Common myeloid progenitor, CD34-positive (primary cell): ENCODE measurements at regions not wholly inside any gene's neighbourhood (a gene's known extent, or its start where the extent isn't known, plus 50 kb on each side); places are given as distances from the start of the nearest gene placed in this dataset.

Experiments used
- CTCF ChIA-PET: fragments of 350-600 bp; sonication (Branson Sonifier 250); formaldehyde crosslinking; loops from one replicate; lab custom pipeline; 2021; ENCODE audit warnings: antibody characterized with exemption; lab: Charles Lee
- POLR2A ChIA-PET: fragments of 350-600 bp; sonication (Branson Sonifier 250); formaldehyde crosslinking; loops from one replicate; lab custom pipeline; 2021; ENCODE audit warnings: antibody characterized with exemption; lab: Charles Lee
- DNase-seq, 3 donors: peaks; one replicate each; pipeline versions ENCODE4 v3.0.0 to v3.0.0-alpha.2; 2013
- H3K27ac ChIP-seq, 2 experiments: 1 replicate in 1 of 2; 2 replicates in 1 of 2; pipeline ENCODE4 v1.7.0; 2013; ENCODE audit warnings: inconsistent platforms in 2 of 2, low read length in 2 of 2, mild to moderate bottlenecking in 2 of 2, low read depth in 1 of 2, moderate library complexity in 1 of 2; ENCODE audit not compliant: severe bottlenecking in 2 of 2, insufficient read depth in 1 of 2, poor library complexity in 1 of 2
- H3K27me3 ChIP-seq, 5 experiments: replicated peaks in 2 of 5; 1 replicate in 3 of 5; 2 replicates in 2 of 5; pipeline versions ENCODE4 v1.6.1 to v1.7.0; 2013; ENCODE audit warnings: low read length in 4 of 5, mild to moderate bottlenecking in 2 of 5, moderate library complexity in 2 of 5, inconsistent platforms in 1 of 5; ENCODE audit not compliant: insufficient read depth in 5 of 5, control insufficient read depth in 4 of 5
- H3K36me3 ChIP-seq, 4 experiments: 1 replicate in 2 of 4; 2 replicates in 2 of 4; pipeline versions ENCODE4 v1.6.1 to v1.7.0; 2013; ENCODE audit warnings: low read length in 3 of 4, control low read depth in 1 of 4, mild to moderate bottlenecking in 1 of 4; ENCODE audit not compliant: control insufficient read depth in 4 of 4, insufficient read depth in 4 of 4
- H3K4me1 ChIP-seq, 4 experiments: 1 replicate in 3 of 4; 2 replicates in 1 of 4; pipeline versions ENCODE4 v1.6.1 to v1.7.1; 2013; ENCODE audit warnings: low read length in 3 of 4, mild to moderate bottlenecking in 3 of 4, control low read depth in 1 of 4, inconsistent platforms in 1 of 4, moderate library complexity in 1 of 4; ENCODE audit not compliant: control insufficient read depth in 4 of 4, insufficient read depth in 4 of 4; ENCODE audit errors: control extremely low read depth in 1 of 4
- H3K4me3 ChIP-seq, 7 experiments: 1 replicate in 4 of 7; 2 replicates in 3 of 7; pipeline versions ENCODE4 v1.5.1 to v1.7.0; 2013; ENCODE audit warnings: mild to moderate bottlenecking in 7 of 7, low read length in 6 of 7, moderate library complexity in 6 of 7, inconsistent platforms in 2 of 7, low read depth in 2 of 7, control low read depth in 1 of 7; ENCODE audit not compliant: insufficient read depth in 4 of 7, control insufficient read depth in 1 of 7; ENCODE audit errors: extremely low read depth in 1 of 7
- H3K9me3 ChIP-seq, 5 experiments: 1 replicate in 4 of 5; 2 replicates in 1 of 5; pipeline versions ENCODE4 v1.6.1 to v1.7.1; 2013; ENCODE audit warnings: low read length in 4 of 5, mild to moderate bottlenecking in 2 of 5, inconsistent platforms in 1 of 5, low read depth in 1 of 5, moderate library complexity in 1 of 5; ENCODE audit not compliant: control insufficient read depth in 4 of 5, insufficient read depth in 2 of 5; ENCODE audit errors: control extremely low read depth in 1 of 5
- WGBS: methylation state at CpG from one replicate; pipeline ENCODE4 v1.1.5; 2013; ENCODE audit not compliant: insufficient coverage; 5-methylcytosine and 5-hydroxymethylcytosine counted together

DNA sequence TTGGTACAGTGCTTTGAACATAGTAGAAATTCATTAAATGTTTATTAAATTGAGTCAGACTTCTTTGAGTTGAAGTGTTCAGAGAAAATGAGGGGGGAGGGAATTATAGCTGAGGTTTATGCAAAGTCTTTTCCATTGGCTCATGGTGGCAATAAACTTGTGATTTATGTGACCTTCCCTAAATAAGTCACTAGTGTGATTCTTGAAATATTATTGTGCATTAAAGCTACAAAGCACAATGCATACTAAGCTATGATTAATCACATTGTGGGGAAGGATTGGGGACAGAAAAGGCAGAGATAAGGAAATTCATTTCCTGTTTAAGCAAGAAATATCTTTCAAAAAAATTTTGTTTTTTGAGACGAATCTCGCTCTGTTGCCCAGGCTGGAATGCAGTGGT is 877.5 kb downstream of the TFAP2A start:
- CTCF ChIA-PET: interaction anchor here (1.4 kb wide), 1 partner anchor 10 kb away, joined by 5 read pairs; no protein-coding TSS in a partner anchor
- no peak for DNase-seq
- POLR2A ChIA-PET: no interaction called here
- 42% methylated on average over 2 of the region's 2 CpGs for WGBS
- no peaks in the 10 kb centered on the region for H3K9me3 ChIP-seq
- no peaks in the 10 kb centered on the region for H3K27me3 ChIP-seq
- no peak overlapping the region for H3K4me3 ChIP-seq
- no peaks in the 10 kb centered on the region for H3K4me1 ChIP-seq
- no peak overlapping the region for H3K27ac ChIP-seq
- no peaks in the 10 kb centered on the region for H3K36me3 ChIP-seq

- ChIA-PET CTCF (no interaction called here), POLR2A (no interaction called here)
- H3K27ac ChIP-seq: no peak overlapping the region
- H3K9me3 ChIP-seq: no peaks in the 10 kb centered on the region
- no peak for DNase-seq
- H3K4me3 ChIP-seq: no peak overlapping the region
- no peaks in the 10 kb centered on the region for H3K36me3 ChIP-seq
- 100% methylated on average over 2 of the region's 2 CpGs for WGBS
- H3K27me3 ChIP-seq: no peaks in the 10 kb centered on the region
- H3K4me1 ChIP-seq: no peaks in the 10 kb centered on the region
These were observed 879.8 kb downstream of the TFAP2A start for GRCh38 chr6:9535106-9535505.

DNA sequence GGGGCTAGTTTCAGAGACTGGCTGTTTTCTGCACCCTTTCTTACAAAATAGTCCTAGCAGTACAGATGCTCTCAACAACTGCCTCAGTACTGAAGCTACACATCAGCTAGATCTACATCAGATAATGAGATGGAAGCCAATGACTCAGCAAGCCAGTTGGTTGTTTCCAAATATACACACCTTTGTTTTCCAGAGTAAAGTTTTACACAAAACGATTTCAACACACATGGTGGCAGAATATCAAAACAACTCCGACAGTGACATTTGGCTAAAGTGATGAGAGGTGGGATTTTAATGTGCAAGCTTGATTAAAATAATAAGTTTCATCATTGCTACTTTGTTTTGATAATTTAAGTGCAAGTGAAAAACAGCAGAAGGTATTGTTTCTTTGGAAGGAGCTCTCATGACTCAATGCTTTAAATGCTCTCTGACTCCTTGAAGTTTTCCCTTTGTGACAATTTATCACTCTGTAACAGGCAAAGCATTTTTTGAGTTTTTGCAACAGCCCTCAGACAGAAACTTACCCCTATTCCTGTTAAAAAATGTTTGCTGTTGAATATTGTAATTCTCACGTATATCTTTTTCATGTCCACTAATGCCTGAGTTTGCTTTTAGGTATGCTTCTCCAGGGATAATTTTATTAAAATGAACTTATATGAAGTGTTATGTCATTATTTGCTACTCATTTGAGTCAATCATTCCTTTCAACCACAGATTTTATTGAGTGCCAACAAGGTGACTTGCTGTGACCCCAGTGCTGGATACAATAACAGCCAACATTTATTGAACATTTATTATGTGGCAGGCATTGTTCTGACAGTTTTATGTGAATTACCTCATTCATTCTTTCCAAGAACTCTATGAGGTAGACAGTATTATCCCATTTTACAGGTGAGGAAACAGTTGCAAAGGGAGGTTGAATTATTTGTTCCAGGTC is 882.0 kb downstream of the TFAP2A start:
- WGBS: no CpG with 5 or more reads among the region's 3 CpGs
- H3K4me3 ChIP-seq: no peak overlapping the region
- CTCF ChIA-PET: no interaction called here
- H3K27me3 ChIP-seq: no peaks in the 10 kb centered on the region
- DNase-seq: no peak
- POLR2A ChIA-PET: no interaction called here
- H3K4me1 ChIP-seq: no peaks in the 10 kb centered on the region
- no peak overlapping the region for H3K27ac ChIP-seq
- H3K36me3 ChIP-seq: no peaks in the 10 kb centered on the region
- H3K9me3 ChIP-seq: no peaks in the 10 kb centered on the region

GRCh38 chr6:9527679-9528286 is 887.1 kb downstream of the TFAP2A start:
- H3K4me1 ChIP-seq: no peaks in the 10 kb centered on the region
- WGBS: 50% methylated on average over 4 of the region's 4 CpGs
- peaks cover 0 to 1% (median 0%) of the 10 kb centered on the region in 5 experiments for H3K27me3 ChIP-seq
- H3K27ac ChIP-seq: no peak overlapping the region
- DNase-seq: peak in 2 of 3 donors; percentile 10 to 17
- CTCF ChIA-PET: no interaction called here
- POLR2A ChIA-PET: no interaction called here
- H3K4me3 ChIP-seq: no peak overlapping the region
- H3K9me3 ChIP-seq: no peaks in the 10 kb centered on the region
- H3K36me3 ChIP-seq: no peaks in the 10 kb centered on the region

- H3K27ac ChIP-seq: no peak overlapping the region
- H3K36me3 ChIP-seq: no peaks in the 10 kb centered on the region
- H3K4me1 ChIP-seq: no peaks in the 10 kb centered on the region
- H3K27me3 ChIP-seq: peaks cover 0 to 1% (median 0%) of the 10 kb centered on the region in 5 experiments
- H3K9me3 ChIP-seq: no peaks in the 10 kb centered on the region
- no peak overlapping the region for H3K4me3 ChIP-seq
- CTCF ChIA-PET: no interaction called here
- no peak for DNase-seq
- POLR2A ChIA-PET: no interaction called here
These were observed 891.4 kb downstream of the TFAP2A start for GRCh38 chr6:9523462-9523861.

GRCh38 chr6:9522101-9522500 is 892.8 kb downstream of the TFAP2A start:
- Histone ChIP-seq H3K27me3 (peaks cover 0 to 1% (median 0%) of the 10 kb centered on the region in 5 experiments), H3K27ac (no peak overlapping the region), H3K9me3 (no peaks in the 10 kb centered on the region), H3K4me1 (no peaks in the 10 kb centered on the region), H3K4me3 (no peak overlapping the region), H3K36me3 (no peaks in the 10 kb centered on the region)
- ChIA-PET CTCF (interaction anchor here (0.6 kb wide), 1 partner anchor 87 kb away, joined by 3 read pairs; no protein-coding TSS in a partner anchor), POLR2A (no interaction called here)
- 75% methylated on average over 1 of the region's 3 CpGs for WGBS
- no peak for DNase-seq

GRCh38 chr6:9521152-9521530 is 893.7 kb downstream of the TFAP2A start:
- Histone ChIP-seq H3K9me3 (no peaks in the 10 kb centered on the region), H3K27me3 (peaks cover 0 to 1% (median 0%) of the 10 kb centered on the region in 5 experiments), H3K36me3 (no peaks in the 10 kb centered on the region), H3K4me1 (no peaks in the 10 kb centered on the region), H3K4me3 (no peak overlapping the region), H3K27ac (no peak overlapping the region)
- DNase-seq: no peak
- ChIA-PET CTCF (no interaction called here), POLR2A (no interaction called here)
- 88% methylated on average over 3 of the region's 3 CpGs for WGBS
